GM18858 (cell line): ENCODE measurements at regions not wholly inside any gene's neighbourhood (a gene's known extent, or its start where the extent isn't known, plus 50 kb on each side); places are given as distances from the start of the nearest gene placed in this dataset.

Experiments
- ATAC-seq: cut with Tn5 transposase; IDR thresholded peaks from one replicate; pipeline ENCODE4 v1.9.1; 2021; ENCODE audit not compliant: unreplicated experiment

- no peak for ATAC-seq
Observed at GRCh38 chr4:135338181-135338580, 1136.6 kb upstream of the PABPC4L start.

GRCh38 chr4:135325264-135325663 is 1123.7 kb upstream of the PABPC4L start:
- ATAC-seq, result no peak

- ATAC-seq, result no peak
Observed at GRCh38 chr4:135319685-135320084, 1118.1 kb upstream of the PABPC4L start.

- ATAC-seq, result no peak
Observed at GRCh38 chr4:135316266-135316779, 1114.7 kb upstream of the PABPC4L start.

GRCh38 chr4:135290136-135290535 is 1088.5 kb upstream of the PABPC4L start:
- ATAC-seq, result no peak

- no peak for ATAC-seq
Observed at GRCh38 chr4:135283934-135284333, 1082.3 kb upstream of the PABPC4L start.

GRCh38 chr4:135282676-135283075 is 1081.1 kb upstream of the PABPC4L start:
- no peak for ATAC-seq

- no peak for ATAC-seq
Observed at GRCh38 chr4:135281230-135281629, 1079.6 kb upstream of the PABPC4L start.

- no peak for ATAC-seq
Observed at GRCh38 chr4:135277980-135278315, 1076.4 kb upstream of the PABPC4L start.

GRCh38 chr4:135277068-135277979 is 1075.7 kb upstream of the PABPC4L start:
- no peak for ATAC-seq

GRCh38 chr4:135274416-135274815 is 1072.8 kb upstream of the PABPC4L start:
- ATAC-seq, result no peak

- peak; percentile 60 for ATAC-seq
Observed at GRCh38 chr4:135269125-135269890, 1067.7 kb upstream of the PABPC4L start.

GRCh38 chr4:135268369-135268768 is 1066.8 kb upstream of the PABPC4L start:
- no peak for ATAC-seq

- ATAC-seq, result no peak
Observed at GRCh38 chr4:135267148-135267865, 1065.7 kb upstream of the PABPC4L start.

- ATAC-seq, result no peak
Observed at GRCh38 chr4:135256111-135256510, 1054.5 kb upstream of the PABPC4L start.

GRCh38 chr4:135250040-135250439 is 1048.5 kb upstream of the PABPC4L start:
- ATAC-seq, result no peak

- no peak for ATAC-seq
Observed at GRCh38 chr4:135249024-135249423, 1047.4 kb upstream of the PABPC4L start.

GRCh38 chr4:135244696-135245095 is 1043.1 kb upstream of the PABPC4L start:
- ATAC-seq, result no peak

GRCh38 chr4:135244056-135244455 is 1042.5 kb upstream of the PABPC4L start:
- ATAC-seq, result no peak

- ATAC-seq, result no peak
Observed at GRCh38 chr4:135240796-135241195, 1039.2 kb upstream of the PABPC4L start.

GRCh38 chr4:135239964-135240363 is 1038.4 kb upstream of the PABPC4L start:
- ATAC-seq, result no peak
